Stimulated activated CD4-positive, alpha-beta T cell treated with anti-CD3 and anti-CD28 coated beads, Interleukin-2, amount 100 ng/mL, for 24 hours (primary cell): ENCODE measurements at regions not wholly inside any gene's neighbourhood (a gene's known extent, or its start where the extent isn't known, plus 50 kb on each side); places are given as distances from the start of the nearest gene placed in this dataset.
A peak's percentile ranks its signal among the peaks of the same experiment; 100 is the strongest.

Source experiments
- DNase-seq, 2 donors: peaks; one replicate each; pipeline ENCODE4 v3.0.0-alpha.2; 2020

DNA sequence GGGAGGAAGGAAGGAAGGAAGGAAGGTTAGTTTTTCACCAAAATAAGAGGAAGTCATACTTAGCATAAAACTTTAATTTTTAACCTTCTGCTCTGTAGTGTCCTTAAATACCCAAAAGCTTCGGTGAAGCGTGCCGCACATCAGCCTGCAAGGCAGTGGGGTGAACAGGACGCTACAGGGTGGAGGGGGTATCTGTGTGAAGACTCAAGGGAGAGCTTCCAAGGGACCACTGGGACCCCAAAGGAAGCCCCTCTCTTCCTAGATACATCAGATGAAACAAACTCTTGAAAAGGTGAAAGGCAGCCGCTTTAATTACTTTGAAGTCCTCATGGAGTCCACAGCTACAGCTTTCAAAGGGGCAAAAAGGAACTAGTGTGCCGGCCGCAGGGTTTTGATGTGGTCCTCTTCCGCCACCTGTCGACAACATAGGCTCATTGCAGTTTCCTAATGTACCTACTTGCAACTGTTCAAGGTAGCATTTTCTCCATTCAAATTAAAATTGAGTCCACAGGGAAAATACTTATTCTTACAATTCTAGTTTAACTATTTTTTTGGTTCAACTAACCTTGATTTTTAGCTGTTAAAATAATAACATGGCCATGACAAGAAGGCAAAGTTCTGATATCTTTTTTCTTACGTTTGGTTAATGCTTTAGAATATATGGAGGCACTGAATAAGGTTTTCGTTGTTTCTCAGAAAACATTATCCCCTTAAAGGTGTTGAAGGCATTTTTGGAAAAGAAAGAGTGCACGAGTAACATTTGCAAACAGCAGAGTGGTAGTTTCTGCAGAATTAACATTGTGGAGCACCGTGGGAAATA, 135.0 kb upstream of the RIPOR2 start:
- peak; percentile 79 to 81 for DNase-seq

DNA sequence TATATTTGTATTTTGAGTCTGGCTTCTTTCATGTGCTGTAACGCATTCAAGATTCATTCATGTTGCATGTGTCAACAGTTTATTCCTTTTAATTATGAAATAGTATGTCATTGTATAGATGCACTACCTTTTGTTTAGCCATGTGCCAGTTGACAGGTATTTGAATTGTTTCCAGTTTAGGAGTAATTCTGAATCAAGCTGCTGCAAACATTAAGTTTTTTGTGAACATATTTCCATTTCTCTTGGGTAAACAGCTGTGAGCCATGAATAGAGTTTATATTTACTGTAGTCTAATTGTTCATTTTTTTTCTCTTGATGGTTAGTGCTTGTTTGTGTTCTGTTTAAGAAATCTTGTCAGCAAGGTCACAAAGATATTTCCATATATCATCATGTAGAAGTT, 142.4 kb upstream of the RIPOR2 start:
- DNase-seq: no peak

DNA sequence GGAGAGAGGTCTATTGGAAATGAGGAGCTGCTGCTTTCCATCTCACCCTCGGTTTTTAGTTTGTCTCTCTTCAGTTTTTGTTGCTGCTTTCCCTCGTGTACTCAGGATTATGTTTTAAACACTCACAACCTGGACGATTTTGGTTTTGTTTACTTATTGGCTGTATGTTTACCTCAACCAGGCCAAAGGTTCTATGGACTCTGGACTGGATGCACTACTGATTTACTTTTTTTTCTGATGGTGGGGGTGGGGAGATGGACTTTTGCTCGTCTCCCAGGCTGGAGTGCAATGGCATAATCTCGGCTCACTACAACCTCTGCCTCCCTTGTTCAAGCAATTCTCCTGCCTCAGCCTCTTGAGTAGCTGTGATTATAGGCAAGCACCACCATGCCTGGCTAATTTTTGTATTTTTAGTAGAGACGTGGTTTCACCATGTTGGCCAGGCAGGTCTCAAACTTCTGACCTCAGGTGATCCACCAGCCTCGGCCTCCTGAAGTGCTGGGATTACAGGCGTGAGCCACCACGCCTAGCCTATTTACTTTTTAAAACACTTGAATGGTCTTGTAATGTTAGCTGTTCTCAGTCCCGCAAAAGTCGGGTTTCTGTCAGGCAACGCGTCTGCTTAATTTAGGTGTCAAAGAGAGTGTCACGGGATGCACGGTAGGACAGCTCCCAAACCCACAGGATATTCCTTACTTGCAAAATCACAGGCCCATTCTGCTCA, 148.2 kb upstream of the RIPOR2 start:
- DNase-seq: no peak

DNA sequence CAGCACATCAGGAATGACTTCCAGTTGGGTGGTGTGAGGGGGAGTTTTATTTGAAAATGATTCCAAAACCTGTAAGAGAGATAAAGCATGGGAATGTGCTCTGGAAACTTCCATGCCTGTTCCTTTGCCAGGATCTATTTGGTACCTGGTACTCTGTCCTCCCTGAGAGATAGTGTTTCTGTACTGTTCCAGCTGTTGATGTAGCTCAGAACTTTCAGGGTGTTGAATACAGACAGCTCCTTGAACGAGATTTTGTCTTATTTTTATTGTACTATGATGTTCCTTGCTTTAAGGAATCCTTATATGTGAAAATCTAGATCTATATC, 148.7 kb upstream of the RIPOR2 start:
- no peak for DNase-seq

DNA sequence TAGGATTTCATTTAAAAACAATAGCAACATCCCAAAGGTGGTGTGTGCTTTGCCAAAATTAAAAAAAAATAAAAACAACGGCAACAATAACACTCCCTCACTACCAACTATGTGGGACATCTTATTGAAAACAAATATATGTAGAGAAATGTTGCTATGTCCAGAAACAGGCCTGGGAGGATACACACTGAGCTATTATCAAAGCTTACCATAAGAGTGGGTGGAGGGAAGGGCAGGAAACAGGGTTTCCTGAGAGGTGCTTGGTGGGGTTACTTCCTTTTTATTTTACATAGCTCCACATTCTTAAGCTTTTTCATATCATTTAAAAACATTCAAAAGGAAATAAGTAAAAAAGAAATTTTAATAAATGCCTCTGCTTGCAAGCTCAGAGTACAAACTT, 150.0 kb upstream of the RIPOR2 start:
- no peak for DNase-seq

- DNase-seq: no peak
These were observed 150.8 kb upstream of the RIPOR2 start for GRCh38 chr6:25086500-25087091.

DNA sequence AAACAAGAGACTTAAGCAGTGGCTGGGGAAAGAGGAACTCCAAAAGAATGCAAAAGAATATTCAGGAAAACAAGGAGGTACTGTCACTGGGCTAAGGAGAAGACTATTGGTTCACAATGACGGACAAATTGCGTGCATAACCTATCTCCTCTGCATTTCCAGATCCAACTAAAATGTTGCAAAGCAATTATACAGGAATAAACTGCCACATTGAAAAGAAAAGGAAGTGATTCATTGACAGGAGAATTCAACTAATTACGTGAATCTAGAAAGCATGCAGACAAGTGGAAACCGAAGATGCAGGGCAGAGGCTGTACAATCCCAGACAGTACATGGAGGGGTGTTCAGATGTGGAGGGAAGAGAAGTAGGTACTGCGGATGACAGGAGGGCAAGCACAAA, 152.8 kb upstream of the RIPOR2 start:
- DNase-seq: no peak

- DNase-seq: no peak
These were observed 153.7 kb upstream of the RIPOR2 start for GRCh38 chr6:25089442-25089841.

DNA sequence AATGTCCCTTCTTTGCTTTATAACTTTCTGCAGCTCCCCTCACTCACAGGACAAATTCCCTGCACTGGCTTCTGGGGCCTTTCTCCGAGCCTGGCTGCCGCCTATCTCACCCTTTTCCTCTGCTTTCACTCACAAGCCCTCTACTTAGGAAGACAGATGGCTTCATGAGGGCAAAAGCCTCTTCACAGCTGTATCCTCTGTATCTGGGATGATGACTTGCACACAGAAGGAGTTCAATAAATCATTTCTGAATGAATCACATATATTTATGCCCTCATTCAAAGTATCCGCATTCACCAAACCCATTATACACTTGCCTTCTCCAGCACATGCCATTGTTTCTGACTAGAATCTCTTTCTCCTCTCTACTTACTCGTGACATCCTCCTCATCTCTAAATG, 159.0 kb upstream of the RIPOR2 start:
- DNase-seq: no peak

- DNase-seq: no peak
These were observed 164.5 kb upstream of the RIPOR2 start for GRCh38 chr6:25100288-25100687.

DNA sequence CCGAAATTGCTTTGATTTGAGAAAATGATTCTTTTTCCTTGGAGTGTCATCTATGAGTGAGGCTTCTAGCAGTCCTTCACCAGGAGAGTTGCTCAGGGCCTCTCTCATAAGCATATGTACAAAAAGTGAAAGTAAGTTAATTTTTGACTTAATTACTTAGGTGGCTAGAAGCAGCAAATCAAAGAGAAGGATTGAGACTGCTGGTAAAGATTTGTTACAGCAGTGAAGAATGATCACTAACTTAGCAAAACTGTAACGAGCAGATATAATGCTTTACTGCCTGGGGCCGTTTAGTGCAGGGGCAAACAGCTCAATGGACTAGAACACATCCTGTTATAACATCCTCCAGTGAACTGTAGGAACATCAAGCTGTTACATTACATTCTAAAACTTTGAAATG, 167.8 kb upstream of the RIPOR2 start:
- no peak for DNase-seq

DNA sequence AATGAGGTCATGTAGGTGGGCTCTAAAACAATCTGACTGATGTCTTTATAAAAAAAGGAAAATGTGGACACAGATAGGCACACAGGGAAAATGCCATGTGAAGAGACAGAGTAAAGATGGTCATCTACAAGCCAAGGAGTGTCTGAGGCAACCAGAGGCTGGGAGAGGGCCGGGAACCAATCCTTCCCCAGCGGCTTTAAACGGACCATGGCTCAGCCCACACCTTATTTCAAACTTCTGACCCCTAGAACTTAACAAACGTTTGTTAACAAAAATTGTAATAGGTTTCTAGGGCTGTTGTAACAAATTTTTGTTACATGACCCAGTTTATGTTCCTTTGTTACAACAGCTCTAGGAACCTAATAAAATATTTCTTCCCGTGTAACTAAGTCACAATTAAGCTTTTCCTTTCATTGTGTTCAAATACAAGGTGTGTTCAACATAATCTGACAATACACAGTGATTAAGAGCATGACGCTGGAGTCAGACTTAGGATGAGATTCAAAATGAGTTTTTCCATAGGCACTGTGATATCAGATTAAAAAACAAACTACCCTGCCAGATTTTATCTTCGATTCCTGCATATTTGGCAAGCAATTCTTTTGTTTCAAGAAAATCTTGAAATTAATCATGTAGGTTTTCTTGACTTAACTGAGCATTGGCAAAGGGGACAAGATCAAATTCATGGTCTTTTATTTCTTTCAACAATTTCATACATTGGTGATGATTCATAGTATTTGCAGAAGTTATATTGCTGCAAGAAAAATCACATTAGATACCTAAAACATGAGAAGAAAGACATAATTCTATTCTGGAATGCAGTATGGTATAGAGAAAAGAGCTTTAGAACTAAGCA, 169.5 kb upstream of the RIPOR2 start:
- DNase-seq: no peak

GRCh38 chr6:25107218-25107617, 171.5 kb upstream of the RIPOR2 start:
- DNase-seq: no peak

GRCh38 chr6:25111782-25112181, 167.4 kb upstream of the CARMIL1 start:
- DNase-seq: no peak

DNA sequence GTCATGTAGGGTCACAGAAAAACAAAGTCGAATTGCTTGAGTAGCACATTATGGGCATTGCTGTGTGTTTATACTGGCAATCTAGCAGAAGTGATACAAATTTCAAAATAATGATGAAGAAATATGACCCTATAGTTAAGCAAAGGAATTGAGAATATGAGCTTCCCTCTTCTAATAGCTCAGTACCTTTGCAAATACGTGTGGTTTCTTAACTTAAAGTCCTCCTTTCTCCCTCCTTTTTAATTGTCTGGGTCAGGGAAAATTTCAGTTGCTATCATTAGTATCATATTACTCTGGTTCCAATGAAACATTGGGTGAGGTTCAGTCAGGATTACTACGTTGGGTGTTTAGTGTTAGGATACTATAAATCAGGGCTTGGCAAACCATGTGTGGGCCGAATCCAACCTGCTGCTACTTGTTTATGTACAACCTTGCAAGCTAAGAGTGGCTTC, 166.8 kb upstream of the CARMIL1 start:
- DNase-seq: no peak

DNA sequence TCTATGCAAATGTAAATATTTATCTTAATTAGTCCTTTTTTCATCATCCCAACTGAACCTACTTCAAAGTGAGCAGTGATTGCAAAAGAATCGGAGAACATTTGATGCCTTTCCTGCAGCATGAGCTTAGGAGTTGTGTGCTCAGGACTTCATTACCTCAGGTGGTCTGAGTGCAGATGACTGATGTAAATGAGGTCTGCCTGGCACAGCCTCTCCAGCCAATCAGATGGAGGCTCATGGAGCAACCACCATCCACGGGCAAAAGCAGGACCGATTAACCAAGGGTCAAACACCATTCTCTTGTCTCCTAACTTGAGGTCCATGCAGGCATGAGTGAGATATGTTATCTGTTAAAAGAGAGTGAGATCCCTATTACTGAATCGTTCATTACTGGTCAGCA, 165.7 kb upstream of the CARMIL1 start:
- no peak for DNase-seq

GRCh38 chr6:25118038-25118437, 161.1 kb upstream of the CARMIL1 start:
- DNase-seq: no peak

DNA sequence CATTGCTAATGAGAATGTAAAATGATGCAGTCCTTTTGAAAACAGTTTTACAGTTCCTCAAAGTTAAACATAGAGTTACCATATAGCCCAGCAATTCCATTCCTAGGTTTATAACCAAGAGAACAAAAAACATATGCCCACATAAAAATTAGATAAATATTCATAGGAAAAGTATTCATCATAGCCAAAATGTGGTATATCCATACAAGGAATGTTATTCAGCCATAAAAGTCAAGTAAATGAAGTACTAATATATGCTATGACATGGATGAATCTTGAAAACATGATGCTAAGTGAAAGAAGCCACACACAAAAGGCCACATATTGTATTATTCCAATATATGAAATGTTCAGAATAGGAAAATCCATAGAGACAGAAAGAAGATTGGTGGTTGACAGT, 158.0 kb upstream of the CARMIL1 start:
- DNase-seq: no peak

- no peak for DNase-seq
These were observed 157.2 kb upstream of the CARMIL1 start for GRCh38 chr6:25122001-25122400.

- DNase-seq: no peak
These were observed 156.4 kb upstream of the CARMIL1 start for GRCh38 chr6:25122622-25123237.

- DNase-seq: no peak
These were observed 154.9 kb upstream of the CARMIL1 start for GRCh38 chr6:25124216-25124715.

- DNase-seq: no peak
These were observed 153.4 kb upstream of the CARMIL1 start for GRCh38 chr6:25125736-25126135.
